D341Med (cell line): ENCODE measurements at regions not wholly inside any gene's neighbourhood (a gene's known extent, or its start where the extent isn't known, plus 50 kb on each side); places are given as distances from the start of the nearest gene placed in this dataset.
"Not testable (repeated sequence)": the region's sequence is repeated elsewhere in the genome, so short reads cannot be mapped to it uniquely, and the experiment has no call there.

Experiments used
- DNase-seq: peaks from one replicate; pipeline ENCODE4 v3.0.0; 2012; ENCODE audit warnings: low spot score

DNA sequence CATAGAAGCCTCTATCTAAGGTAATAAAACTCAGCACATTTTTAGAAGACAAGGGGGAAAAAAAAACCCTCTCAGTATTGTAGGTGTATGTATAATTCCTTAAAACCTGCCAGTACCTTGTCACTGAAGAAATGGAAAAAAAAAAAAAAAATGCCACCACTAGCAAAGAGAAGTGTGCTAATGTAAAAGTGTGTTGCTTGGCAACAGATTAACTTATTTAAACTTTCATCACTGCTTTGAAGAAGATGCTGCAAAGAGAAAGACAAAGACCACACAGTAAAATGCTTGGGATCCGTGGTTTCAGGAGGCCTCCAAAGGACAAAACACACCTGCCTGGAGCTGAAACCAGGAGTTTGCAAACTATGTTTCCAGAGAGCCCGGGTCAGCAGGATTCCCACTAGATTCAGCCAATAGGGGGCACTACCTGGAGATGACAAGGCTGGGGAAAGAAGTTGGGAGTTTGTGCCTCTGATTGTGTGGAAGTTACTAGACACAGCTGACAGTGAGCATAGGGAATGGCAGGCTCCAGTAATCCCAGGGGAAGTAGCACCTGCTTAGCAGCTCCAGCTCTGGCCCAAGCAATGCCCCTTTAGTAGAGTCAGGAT is 169.1 kb upstream of the TRIB2 start:
- DNase-seq = no peak

DNA sequence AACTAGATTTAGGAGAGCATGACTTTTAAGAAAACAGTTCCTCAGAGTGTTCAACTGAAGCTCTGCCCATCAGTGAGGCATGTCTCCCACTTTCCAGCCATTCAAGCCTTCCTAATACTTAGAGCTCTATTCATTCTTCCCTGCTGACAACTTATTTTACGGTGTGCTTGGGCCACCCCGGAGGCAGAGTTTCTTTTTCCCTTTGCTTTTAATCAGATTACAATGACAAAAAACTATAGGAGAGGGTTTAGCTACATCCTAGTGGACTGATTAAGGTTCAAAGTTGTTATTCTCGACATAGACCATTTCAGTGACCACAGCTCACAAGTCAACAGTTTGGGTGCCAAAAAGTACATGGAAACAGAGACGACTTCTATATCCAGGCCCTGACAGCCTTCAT is 167.8 kb upstream of the TRIB2 start:
- DNase-seq = no peak

DNA sequence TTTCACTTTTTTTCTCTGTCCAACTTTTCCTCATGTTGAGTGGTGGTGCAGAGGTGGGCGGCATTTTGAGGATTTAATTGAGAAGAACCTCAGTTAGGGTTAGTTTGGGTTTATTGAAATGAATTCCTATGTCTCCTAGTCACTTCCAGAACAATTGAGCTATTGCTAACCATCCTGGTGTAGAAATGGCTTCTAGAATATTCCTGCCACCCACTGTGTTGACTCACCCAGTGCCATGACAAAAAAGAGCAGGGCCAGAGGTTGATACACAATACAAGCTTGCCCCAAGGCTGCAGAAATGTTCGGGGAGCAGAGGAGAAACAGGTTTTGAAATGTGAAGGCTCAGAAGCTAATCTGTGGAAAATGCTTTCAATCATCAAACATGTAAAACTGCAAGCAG is 167.1 kb upstream of the TRIB2 start:
- DNase-seq = no peak

DNA sequence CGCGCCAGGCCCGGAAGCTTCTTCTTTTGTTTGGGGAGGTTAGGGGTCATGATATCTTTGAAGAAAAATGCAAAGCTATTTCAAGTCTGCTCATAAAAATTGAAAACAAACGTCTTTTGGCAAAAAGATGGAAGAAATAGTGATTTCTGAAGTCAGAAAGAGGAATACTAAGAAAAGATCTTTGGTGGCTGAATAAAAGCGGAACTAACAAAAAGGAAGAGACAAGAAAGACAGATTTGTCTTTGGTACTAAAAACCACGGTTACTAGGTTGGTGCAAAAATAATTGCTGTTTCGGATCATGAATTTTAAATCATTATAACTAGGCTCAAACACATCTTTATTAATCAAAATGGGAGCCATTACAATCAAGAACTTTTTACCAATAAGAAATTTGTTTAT is 164.6 kb upstream of the TRIB2 start:
- DNase-seq = no peak

DNA sequence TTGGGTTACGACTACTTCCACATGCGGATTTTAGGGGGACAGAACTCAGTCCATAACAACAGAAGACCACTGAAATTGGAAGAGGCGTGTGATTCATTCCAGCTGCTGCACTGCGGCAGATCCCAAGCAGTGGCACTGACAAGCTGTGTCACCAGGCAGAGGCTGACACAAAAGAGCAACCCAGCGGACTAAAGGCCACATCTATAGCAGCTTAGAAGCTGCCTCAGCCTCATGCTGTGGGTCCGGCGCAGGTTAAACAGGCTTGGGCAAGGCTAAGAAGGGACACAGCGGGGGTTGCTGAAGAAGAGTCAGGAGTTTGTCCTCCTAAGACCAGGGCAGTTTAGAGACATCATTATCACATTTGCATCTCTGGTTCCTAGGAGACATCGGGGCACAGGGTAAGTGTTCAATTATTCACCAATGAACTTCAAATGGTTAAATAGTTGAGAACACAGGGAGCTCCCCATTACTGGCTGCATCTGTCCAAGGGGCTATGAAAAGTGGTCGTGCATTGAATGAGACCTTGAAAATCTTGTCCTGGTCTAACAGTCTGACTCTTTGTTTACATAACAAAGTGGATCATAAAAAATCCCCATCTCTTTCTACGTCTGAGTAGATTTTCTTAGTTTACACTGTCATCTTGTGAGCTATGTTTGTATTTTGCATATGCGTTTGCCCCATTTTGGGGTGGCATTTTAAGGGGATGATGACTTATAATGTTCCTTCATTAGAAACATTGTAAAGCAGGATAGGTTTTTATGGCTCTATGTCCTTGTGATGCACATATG is 162.3 kb upstream of the TRIB2 start:
- DNase-seq = no peak

DNA sequence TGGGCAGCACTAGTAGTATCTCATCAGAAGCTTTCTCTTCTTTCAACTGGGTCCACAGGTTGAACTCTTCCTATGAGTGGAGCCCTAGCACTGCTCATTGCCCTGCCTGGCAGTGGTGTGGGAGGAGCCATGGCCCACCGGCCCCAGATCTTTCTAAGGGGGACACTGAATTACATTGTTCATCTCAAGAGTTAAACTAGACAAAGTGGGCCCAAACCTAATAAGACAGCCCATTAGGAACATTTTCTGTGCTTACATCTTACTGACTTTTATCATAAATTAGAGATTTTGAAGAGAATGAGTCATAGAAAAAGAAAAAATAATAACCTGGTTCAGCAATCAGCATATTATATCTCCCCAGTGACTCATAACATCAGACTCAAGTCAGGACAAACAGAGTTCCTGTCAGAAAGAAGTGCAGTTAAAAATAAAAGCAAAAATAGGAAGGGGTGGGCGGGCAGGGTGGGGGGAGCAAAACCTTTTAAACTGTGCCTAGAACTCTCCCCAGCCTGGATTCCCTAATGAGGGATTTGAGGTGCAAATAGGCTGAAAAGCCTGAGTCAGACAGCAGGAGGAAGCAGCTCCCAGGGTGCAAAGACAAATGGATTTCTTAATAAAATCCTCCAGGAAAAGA is 161.6 kb upstream of the TRIB2 start:
- no peak for DNase-seq

DNA sequence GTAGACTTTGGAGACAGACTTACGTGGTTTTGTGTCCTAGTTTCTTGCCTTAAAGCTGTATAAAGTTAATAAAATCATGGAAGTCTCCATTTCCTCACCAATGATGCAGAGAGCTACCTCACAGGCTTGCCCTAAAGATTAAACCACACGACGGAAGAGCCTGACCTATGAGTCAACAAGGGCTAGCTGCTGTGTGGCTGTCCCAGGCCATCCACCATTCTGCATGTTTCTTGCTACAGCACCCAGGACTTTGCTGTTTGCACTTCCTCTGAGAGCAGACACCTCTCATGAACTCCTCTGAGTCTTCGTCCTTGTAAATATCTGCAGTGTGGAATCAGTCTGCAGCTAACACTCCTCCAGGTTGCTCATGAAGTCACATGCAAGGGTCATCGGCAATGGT is 160.0 kb upstream of the TRIB2 start:
- DNase-seq = no peak

DNA sequence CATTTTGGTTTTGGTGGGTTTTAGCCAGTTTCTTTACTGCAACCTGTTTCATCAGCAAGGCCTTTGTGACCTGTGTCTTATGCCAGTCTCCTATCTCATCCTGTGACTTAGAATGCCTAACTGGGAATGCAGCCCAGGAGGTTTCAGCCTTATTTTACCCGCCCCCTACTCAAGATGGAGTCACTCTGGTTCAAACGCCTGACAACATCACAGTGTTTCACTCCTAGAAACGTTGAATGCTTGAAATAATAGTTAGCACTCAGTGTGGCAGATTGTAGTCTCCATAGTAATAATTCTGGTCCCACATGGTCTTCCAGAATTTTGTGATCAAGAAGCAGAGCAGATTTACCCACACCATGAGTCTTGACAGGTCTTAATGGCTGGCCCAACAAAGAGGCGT is 159.0 kb upstream of the TRIB2 start:
- no peak for DNase-seq

DNA sequence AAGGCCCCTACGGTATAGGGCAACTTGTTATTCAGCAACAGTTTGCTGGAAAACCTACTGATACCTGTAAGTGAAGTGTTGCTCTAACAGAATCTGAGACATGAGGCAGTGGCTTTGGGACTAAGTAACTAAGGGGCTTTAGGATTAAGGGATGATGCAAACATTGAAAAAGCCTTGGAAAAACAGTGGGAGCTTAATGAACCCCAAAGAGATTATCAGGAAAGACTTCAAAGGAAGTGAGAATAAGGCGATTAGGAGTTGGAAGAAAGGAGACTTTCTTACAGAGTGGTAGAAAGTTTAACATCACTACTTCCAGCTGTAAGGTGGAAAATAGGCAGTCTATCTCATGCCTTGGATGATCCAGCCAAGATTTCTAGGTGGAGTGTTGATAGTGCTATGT is 158.2 kb upstream of the TRIB2 start:
- no peak for DNase-seq

DNA sequence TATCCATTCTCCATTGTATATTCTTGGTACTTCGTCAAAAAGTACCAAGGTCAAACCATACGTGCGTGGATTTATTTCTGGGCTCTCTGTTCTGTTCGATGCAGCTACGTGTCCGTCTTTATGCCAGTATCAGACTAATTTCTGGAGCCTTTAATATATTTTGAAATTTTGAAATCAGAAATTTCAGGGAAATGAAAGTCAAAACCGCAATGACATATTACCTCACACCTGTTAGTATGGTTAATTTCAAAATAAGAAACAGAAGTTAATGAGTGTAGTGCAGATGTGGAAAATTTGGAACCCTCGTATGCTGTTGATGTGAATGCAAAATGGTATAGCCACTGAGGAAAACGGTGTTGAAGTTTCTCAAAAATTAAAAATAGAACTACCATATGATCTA is 156.1 kb upstream of the TRIB2 start:
- no peak for DNase-seq

DNA sequence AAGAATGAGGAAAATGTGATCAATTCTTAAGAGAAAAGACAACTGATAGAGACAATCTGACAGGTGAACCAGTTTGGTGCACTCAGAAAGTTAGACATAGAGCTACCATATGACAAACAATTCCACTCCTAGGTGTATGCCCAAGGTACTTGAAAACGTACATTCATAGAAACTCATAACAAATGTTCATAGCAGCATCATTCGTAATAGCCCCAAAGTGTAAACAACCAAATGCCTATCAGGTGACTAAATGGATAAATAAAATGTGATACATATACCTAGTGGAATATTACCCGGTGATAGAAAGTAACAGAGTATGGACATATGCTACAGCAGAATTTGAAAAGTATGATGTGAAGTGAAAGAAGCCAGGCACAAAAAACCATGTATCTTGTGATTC is 149.3 kb upstream of the TRIB2 start:
- no peak for DNase-seq

DNA sequence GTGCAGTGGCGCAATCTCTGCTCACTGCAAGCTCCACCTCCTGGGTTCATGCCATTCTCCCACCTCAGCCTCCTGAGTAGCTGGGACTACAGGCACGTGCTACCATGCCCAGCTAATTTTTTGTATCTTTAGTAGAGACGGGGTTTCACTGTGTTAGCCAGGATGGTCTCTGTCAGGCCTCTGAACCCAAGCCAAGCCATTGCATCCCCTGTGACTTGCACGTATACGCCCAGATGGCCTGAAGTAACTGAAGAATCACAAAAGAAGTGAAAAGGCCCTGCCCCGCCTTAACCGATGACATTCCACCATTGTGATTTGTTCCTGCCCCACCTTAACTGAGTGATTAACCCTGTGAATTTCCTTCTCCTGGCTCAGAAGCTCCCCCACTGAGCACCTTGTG is 147.2 kb upstream of the TRIB2 start:
- DNase-seq = not testable (repeated sequence)

DNA sequence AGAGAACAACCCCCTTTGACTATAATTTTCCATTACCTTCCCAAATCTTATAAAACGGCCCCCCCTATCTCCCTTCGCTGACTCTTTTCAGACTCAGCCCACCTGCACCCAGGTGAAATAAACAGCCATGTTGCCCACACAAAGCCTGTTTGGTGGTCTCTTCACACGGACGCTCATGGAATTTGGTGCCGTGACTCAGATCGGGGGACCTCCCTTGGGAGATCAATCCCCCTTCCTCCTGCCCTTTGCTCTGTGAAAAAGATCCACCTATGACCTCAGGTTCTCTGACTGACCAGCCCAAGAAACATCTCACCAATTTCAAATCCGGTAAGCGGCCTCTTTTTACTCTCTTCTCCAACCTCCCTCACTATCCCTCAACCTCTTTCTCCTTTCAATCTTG is 146.8 kb upstream of the TRIB2 start:
- DNase-seq = not testable (repeated sequence)

DNA sequence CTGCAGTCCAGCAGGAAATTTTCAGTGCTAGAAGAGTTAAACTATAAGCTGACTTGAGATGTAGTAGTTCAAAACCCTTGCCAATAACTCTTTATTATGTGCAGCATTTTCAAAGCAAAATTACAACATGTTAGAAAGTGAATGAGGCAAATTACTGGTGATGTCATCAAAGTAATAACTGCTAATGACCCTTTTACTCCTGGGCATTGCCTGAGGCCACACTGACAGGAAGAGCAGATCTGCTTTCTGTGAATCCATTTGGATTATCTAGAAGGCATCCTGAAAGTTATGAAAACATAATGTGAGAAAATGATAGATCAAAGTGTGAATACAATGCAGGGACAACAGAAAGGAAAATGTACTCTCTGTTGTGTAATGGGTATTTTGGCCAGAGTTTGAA is 139.6 kb upstream of the TRIB2 start:
- DNase-seq = no peak

DNA sequence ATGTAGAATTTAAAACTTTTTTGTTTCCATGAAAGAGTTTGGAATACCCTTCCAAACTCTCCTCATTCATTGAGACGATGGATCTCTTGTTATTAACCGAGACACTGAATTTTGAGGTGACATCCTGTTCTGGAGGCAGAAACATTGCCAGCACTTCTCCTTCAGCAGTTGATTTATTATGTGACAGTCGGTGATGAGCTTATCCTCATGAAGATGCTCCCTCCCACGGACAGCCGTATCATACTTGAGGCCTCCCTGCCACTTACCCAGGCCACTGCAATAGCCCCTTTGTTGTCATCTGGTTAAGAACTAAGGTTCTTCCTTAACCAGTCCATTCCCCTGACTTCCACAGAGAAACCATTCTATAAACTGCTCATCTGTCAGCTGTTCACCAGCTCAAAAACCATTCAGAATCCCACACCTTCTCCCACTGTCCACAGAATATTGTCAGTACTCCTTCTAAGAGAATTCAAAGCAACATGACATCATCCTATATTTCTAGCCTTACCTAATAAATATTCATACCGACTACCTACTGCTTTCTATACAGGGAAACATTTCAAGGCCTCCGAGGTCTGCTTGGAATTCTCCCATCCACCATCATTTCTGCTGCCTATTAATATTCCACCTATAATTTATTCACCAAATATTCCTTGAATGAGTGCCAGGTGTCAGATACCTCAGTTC is 139.0 kb upstream of the TRIB2 start:
- DNase-seq = no peak

DNA sequence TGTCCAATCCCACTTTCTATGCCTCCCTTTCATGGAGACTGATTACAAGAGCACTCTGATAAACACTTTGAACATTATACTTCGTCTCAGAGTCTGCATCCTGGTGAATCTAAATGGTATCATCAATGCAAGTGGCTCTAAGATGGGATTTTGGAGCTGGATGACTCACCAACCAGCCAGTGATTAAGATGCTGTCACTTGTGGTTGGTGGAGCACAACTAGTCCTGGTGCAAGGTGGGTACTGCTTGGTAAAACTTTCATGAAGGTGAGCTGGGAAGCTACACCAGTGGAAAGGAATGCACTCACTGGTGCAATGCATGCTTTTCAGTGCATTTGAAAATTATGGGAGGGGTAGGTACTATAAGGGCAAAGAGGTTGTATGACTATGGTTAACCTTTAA is 137.7 kb upstream of the TRIB2 start:
- no peak for DNase-seq

DNA sequence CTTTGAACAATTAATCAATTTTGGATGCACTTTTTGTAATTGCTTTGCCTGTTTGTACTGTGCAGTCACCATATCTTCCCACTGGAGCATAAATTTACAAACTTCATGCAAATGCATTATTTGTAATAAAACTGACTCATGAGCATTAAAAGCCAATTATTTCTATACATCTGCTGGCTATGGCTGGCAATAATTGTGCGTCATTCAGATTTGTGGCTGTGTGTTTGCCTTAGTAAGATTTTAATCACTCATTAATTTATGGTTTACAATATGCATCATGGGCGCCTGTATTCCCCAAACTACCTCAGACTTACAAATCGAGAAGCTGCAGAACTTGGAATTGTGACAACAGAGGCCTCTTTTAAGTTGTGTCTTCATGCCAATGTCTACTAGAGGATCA is 132.4 kb upstream of the TRIB2 start:
- DNase-seq = no peak

DNA sequence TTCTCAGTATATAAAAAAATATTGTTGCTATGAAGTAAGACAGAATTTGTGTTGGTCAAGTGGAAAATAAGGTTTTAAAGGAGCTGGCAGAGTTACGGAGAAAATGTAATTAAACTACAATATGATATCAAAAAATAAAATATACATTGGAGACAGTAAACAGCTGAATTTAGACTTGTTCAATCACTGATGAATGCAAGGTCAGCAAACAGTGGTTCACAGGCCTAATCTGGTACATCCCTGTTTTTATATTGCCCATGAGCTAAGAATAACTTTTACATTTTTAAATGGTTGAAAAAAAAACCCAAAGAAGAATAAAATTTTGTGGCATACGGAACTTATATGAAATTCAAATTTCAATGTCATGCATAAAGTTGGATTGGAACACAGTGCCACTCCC is 131.0 kb upstream of the TRIB2 start:
- no peak for DNase-seq

DNA sequence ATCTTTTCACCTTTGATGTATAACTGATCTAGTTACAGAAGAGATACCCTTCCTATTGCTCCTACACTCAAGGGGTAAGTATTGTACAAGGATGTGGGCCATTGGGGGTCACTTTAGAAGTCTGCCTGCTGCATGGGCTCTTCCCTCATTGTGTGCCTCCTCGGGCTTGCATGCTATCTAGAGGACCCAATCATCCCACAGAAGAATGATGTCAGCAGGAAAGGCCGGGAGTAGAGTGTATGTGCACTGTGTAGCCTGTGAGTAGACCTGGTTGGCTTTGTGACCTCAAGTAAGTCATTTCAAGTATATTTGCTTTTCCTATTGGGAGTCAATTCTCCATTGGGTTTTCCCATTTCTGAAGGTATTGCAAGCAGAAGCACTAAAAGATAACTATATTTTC is 129.5 kb upstream of the TRIB2 start:
- DNase-seq = no peak

DNA sequence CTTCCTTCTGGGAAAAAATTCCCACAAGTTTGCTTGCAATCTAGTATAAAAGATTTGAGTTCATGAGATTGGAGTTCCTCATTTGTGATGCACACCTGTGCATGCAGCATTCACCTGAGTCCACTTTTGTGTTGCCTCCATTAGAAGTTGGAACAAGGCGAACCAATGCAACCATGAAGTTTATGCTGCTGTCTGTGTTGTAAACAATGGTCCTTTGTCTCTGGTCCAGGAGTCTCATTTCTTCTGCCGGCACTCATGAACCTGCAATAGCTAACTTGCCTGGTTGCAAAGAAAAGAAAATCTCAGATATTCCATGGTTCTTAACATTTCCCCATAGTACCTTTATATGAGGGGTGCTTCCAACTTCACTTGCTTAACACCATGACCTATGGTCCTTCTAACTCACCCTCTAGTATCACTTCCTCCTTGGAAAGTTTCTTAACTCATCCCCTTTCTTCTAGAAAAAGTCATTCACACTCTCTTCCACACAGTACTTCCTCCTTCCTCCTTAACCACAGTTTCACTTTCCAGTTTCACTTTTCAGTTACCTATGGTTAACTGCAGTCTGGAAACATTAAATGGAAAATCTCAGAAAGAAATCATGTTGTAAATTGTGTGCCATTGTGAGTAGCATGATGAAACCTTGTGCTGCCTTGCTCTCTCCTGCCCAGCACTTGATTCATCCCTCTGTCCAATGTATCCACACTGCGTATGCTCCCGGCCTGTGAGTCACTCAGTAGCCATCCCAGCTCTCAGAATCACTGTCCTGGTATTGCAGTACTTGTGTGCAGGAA is 128.8 kb upstream of the TRIB2 start:
- DNase-seq = no peak

DNA sequence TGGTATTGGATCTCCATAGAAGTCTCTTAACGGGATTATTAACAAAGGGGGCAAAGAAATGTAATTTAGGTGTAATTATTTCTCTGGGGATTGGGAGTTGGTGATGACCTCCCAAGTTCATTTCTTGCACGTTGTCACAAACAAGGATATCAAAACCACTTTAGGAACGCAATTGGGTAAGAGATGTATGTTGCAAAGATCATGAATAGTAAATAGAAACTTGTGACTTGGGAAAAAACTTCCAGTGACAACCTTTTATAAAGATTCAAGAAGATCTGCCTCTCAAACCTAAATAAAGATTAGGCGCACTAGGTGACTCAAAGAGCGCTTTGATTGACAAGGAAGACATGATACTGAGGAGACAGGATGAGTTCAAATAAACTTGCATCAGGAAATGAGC is 127.8 kb upstream of the TRIB2 start:
- DNase-seq = no peak

DNA sequence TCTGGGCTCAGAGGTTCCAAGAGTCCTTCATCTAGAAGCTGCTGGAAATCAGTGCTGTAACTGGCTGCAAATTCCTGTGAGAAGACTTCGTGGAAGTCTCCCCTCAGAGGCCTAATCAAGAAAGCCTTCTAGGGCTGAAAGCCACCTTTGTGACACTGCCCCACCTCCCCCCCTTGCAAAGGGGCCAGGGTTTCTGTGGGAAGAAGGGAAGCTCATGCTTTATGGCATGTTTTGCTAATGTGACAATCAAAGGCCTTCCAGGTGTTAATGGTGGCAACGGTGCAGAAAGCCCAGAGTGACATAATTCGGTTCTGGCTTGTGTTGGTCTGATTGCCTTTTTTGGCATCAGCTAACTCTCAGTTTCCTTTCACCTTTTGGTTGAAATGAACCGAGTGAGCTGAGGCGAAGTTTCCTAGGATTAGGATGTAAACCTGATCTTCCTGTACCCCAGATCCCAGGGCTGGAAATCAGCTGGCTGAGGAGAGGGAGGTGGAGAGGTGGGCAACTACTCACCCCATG is 126.9 kb upstream of the TRIB2 start:
- DNase-seq = no peak
